Testis (tissue), 2 donors: ENCODE measurements at regions not wholly inside any gene's neighbourhood (a gene's known extent, or its start where the extent isn't known, plus 50 kb on each side); places are given as distances from the start of the nearest gene placed in this dataset.

Experiments used
- DNase-seq: peaks from one replicate; pipeline ENCODE4 v3.0.0-alpha.2; 2019
- H3K27ac ChIP-seq, 2 donors: fragments of 200-600 bp; sonication (generic); one replicate each; pipeline ENCODE4 v1.5.1; 2019
- H3K27me3 ChIP-seq: fragments of 200-600 bp; sonication (generic); one replicate; pipeline ENCODE4 v1.5.1; 2019
- H3K36me3 ChIP-seq: fragments of 200-600 bp; sonication (generic); one replicate; pipeline ENCODE4 v1.5.1; 2017; ENCODE audit warnings: low read depth; ENCODE audit errors: missing control alignments
- H3K4me1 ChIP-seq: fragments of 200-600 bp; sonication (generic); one replicate; pipeline ENCODE4 v1.5.1; 2019
- H3K4me3 ChIP-seq, 2 donors: fragments of 200-600 bp; sonication (generic); one replicate each; pipeline ENCODE4 v1.5.1; 2017 to 2019
- H3K9me3 ChIP-seq: fragments of 200-600 bp; sonication (generic); one replicate; pipeline ENCODE4 v1.5.1; 2017
- CTCF ChIP-seq, 3 experiments: fragments of 450-650 bp in 2 of 3; fragments of 200-600 bp in 1 of 3; sonication (generic) in 1 of 3; IDR thresholded peaks; one replicate each; pipeline ENCODE4 v1.5.1; 2016 to 2019; ENCODE audit warnings: antibody characterized with exemption in 3 of 3, mild to moderate bottlenecking in 2 of 3, moderate library complexity in 1 of 3
- POLR2A ChIP-seq: fragments of 450-650 bp; IDR thresholded peaks from one replicate; pipeline ENCODE4 v1.6.1; 2017; ENCODE audit warnings: antibody characterized with exemption, mild to moderate bottlenecking, moderate library complexity
- WGBS, 2 donors: methylation state at CpG; one replicate each; pipeline ENCODE4 v1.1.5; 2018; 5-methylcytosine and 5-hydroxymethylcytosine counted together
- intact Hi-C: fragments of 100-400 bp; cut with DNase I; formaldehyde crosslinking; loops from one replicate; pipeline ENCODE4 v1.15.1; 2023; ENCODE audit warnings: low total_unique reads

- Histone ChIP-seq H3K27ac (no peak overlapping the region), H3K4me1 (peaks cover 18% of the 10 kb centered on the region), H3K27me3 (no peaks in the 10 kb centered on the region), H3K4me3 (no peak overlapping the region), H3K36me3 (no peaks in the 10 kb centered on the region), H3K9me3 (no peaks in the 10 kb centered on the region)
- 40 to 65% methylated on average over 9 of the region's 9 CpGs for WGBS, 2 donors
- intact Hi-C loops: no loop called here
- no peak for DNase-seq
- no peak for TF ChIP-seq POLR2A
- no peak for TF ChIP-seq CTCF (IDR thresholded peaks at IDR 0.05)
Measured at GRCh38 chr6:166004471-166004870, 163.2 kb downstream of the TBXT start.

GRCh38 chr6:166003569-166003968 is 164.1 kb downstream of the TBXT start:
- no peak for DNase-seq
- intact Hi-C loops: no loop called here
- no peak for TF ChIP-seq CTCF (IDR thresholded peaks at IDR 0.05)
- no peak for TF ChIP-seq POLR2A
- 32 to 60% methylated on average over 3 of the region's 3 CpGs for WGBS, 2 donors
- peaks cover 18% of the 10 kb centered on the region for H3K4me1 ChIP-seq
- no peaks in the 10 kb centered on the region for H3K36me3 ChIP-seq
- no peaks in the 10 kb centered on the region for H3K27me3 ChIP-seq
- H3K9me3 ChIP-seq: no peaks in the 10 kb centered on the region
- H3K4me3 ChIP-seq: no peak overlapping the region
- H3K27ac ChIP-seq: no peak overlapping the region

- TF ChIP-seq POLR2A (no peak), CTCF (IDR thresholded peaks at IDR 0.05) (no peak)
- 80 to 81% methylated on average over 9 of the region's 9 CpGs for WGBS, 2 donors
- H3K27ac ChIP-seq: no peak overlapping the region
- H3K4me3 ChIP-seq: no peak overlapping the region
- no peaks in the 10 kb centered on the region for H3K36me3 ChIP-seq
- DNase-seq: no peak
- peaks cover 8% of the 10 kb centered on the region for H3K4me1 ChIP-seq
- H3K9me3 ChIP-seq: no peaks in the 10 kb centered on the region
- intact Hi-C loops: no loop called here
- H3K27me3 ChIP-seq: no peaks in the 10 kb centered on the region
Measured at GRCh38 chr6:166001359-166001758, 166.3 kb downstream of the TBXT start.

- Histone ChIP-seq H3K36me3 (no peaks in the 10 kb centered on the region), H3K9me3 (no peaks in the 10 kb centered on the region), H3K4me3 (no peak overlapping the region), H3K27ac (no peak overlapping the region), H3K27me3 (no peaks in the 10 kb centered on the region), H3K4me1 (no peaks in the 10 kb centered on the region)
- 87% methylated on average over 8 of the region's 8 CpGs for WGBS, 2 donors
- TF ChIP-seq CTCF (IDR thresholded peaks at IDR 0.05): no peak
- TF ChIP-seq POLR2A: no peak
- intact Hi-C loops: no loop called here
- no peak for DNase-seq
Measured at GRCh38 chr6:165999279-165999678, 168.4 kb downstream of the TBXT start.

- intact Hi-C loops: no loop called here
- H3K27ac ChIP-seq: no peak overlapping the region
- DNase-seq: no peak
- H3K4me3 ChIP-seq: no peak overlapping the region
- no peaks in the 10 kb centered on the region for H3K36me3 ChIP-seq
- H3K27me3 ChIP-seq: no peaks in the 10 kb centered on the region
- H3K4me1 ChIP-seq: no peaks in the 10 kb centered on the region
- H3K9me3 ChIP-seq: no peaks in the 10 kb centered on the region
- 80 to 93% methylated on average over 3 of the region's 3 CpGs for WGBS, 2 donors
- no peak for TF ChIP-seq POLR2A
- TF ChIP-seq CTCF (IDR thresholded peaks at IDR 0.05): no peak
Measured at GRCh38 chr6:165998072-165998471, 169.6 kb downstream of the TBXT start.
